GM23248 (cell line): ENCODE measurements at regions not wholly inside any gene's neighbourhood (a gene's known extent, or its start where the extent isn't known, plus 50 kb on each side); places are given as distances from the start of the nearest gene placed in this dataset.
"Not testable (repeated sequence)": the region's sequence is repeated elsewhere in the genome, so short reads cannot be mapped to it uniquely, and the experiment has no call there.

ENCODE experiments used
- EZH2 ChIP-seq: fragments of 200-600 bp; sonication (generic); IDR thresholded peaks from 2 replicates; pipeline ENCODE4 v1.6.1; 2018; ENCODE audit warnings: antibody characterized with exemption, mild to moderate bottlenecking; ENCODE audit not compliant: insufficient read depth, poor library complexity, severe bottlenecking
- EZH2phosphoT487 ChIP-seq: fragments of 200-600 bp; sonication (generic); IDR thresholded peaks from 2 replicates; pipeline ENCODE4 v1.6.1; 2018; ENCODE audit warnings: antibody characterized with exemption, moderate library complexity, mild to moderate bottlenecking, low read depth; ENCODE audit not compliant: insufficient read depth

GRCh38 chr15:44831409-44831741 is 95.0 kb downstream of the TRIM69 start:
- TF ChIP-seq EZH2, EZH2phosphoT487: not testable (repeated sequence)
